Mesothelial cell of epicardium (in vitro differentiated cells): ENCODE measurements at regions not wholly inside any gene's neighbourhood (a gene's known extent, or its start where the extent isn't known, plus 50 kb on each side); places are given as distances from the start of the nearest gene placed in this dataset.

ENCODE experiments used
- DNase-seq, 2 experiments: peaks; one replicate each; pipeline ENCODE4 v3.0.0; 2021; ENCODE audit warnings: low spot score in 2 of 2; ENCODE audit not compliant: unreplicated experiment in 2 of 2
- H3K27ac Mint-ChIP-seq: 2 replicates; pipeline ENCODE4 v1.8.0; 2021; ENCODE audit warnings: mixed read lengths
- H3K27me3 Mint-ChIP-seq: 2 replicates; pipeline ENCODE4 v1.8.0; 2021; ENCODE audit warnings: low read depth, mixed read lengths
- H3K36me3 Mint-ChIP-seq: 2 replicates; pipeline ENCODE4 v1.8.0; 2021; ENCODE audit warnings: mixed read lengths
- H3K4me1 Mint-ChIP-seq: 2 replicates; pipeline ENCODE4 v1.8.0; 2021; ENCODE audit warnings: mixed read lengths
- H3K4me3 Mint-ChIP-seq: 2 replicates; pipeline ENCODE4 v1.8.0; 2021; ENCODE audit warnings: mild to moderate bottlenecking, moderate library complexity, mixed read lengths
- H3K9me3 Mint-ChIP-seq: 2 replicates; pipeline ENCODE4 v1.8.0; 2021; ENCODE audit warnings: mixed read lengths
- CTCF ChIP-seq: fragments of 200-600 bp; sonication (generic); IDR thresholded peaks from one replicate; pipeline ENCODE4 v1.5.0; 2021; ENCODE audit warnings: antibody characterized with exemption; ENCODE audit not compliant: unreplicated experiment

GRCh38 chr1:163797816-163798215 is 476.1 kb downstream of the NUF2 start:
- peaks cover 11% of the 10 kb centered on the region for H3K36me3 Mint-ChIP-seq
- no peak for DNase-seq
- H3K27me3 Mint-ChIP-seq: no peaks in the 10 kb centered on the region
- no peak overlapping the region for H3K4me3 Mint-ChIP-seq
- H3K4me1 Mint-ChIP-seq: peaks cover 39% of the 10 kb centered on the region
- no peak for TF ChIP-seq CTCF
- peaks cover 16% of the 10 kb centered on the region for H3K9me3 Mint-ChIP-seq
- H3K27ac Mint-ChIP-seq: no peak overlapping the region

- DNase-seq: no peak
- H3K4me3 Mint-ChIP-seq: no peak overlapping the region
- TF ChIP-seq CTCF: no peak
- H3K36me3 Mint-ChIP-seq: peaks cover 7% of the 10 kb centered on the region
- no peaks in the 10 kb centered on the region for H3K27me3 Mint-ChIP-seq
- H3K4me1 Mint-ChIP-seq: peaks cover 40% of the 10 kb centered on the region
- peaks cover 16% of the 10 kb centered on the region for H3K9me3 Mint-ChIP-seq
- no peak overlapping the region for H3K27ac Mint-ChIP-seq
These were observed 477.5 kb downstream of the NUF2 start for GRCh38 chr1:163799190-163799805.

GRCh38 chr1:163807331-163808049 is 485.7 kb downstream of the NUF2 start:
- DNase-seq: no peak
- H3K4me1 Mint-ChIP-seq: peaks cover 57% of the 10 kb centered on the region
- TF ChIP-seq CTCF: no peak
- H3K27ac Mint-ChIP-seq: peak overlapping the region; percentile 89
- H3K4me3 Mint-ChIP-seq: no peak overlapping the region
- no peaks in the 10 kb centered on the region for H3K27me3 Mint-ChIP-seq
- H3K9me3 Mint-ChIP-seq: peaks cover 14% of the 10 kb centered on the region
- H3K36me3 Mint-ChIP-seq: peaks cover 6% of the 10 kb centered on the region

- H3K9me3 Mint-ChIP-seq: peaks cover 41% of the 10 kb centered on the region
- peaks cover 34% of the 10 kb centered on the region for H3K36me3 Mint-ChIP-seq
- H3K27me3 Mint-ChIP-seq: no peaks in the 10 kb centered on the region
- no peak overlapping the region for H3K4me3 Mint-ChIP-seq
- no peak overlapping the region for H3K27ac Mint-ChIP-seq
- no peak for TF ChIP-seq CTCF
- peaks cover 22% of the 10 kb centered on the region for H3K4me1 Mint-ChIP-seq
- DNase-seq: no peak
These were observed 491.5 kb downstream of the NUF2 start for GRCh38 chr1:163813251-163813650.

- peaks cover 26% of the 10 kb centered on the region for H3K9me3 Mint-ChIP-seq
- peaks cover 12% of the 10 kb centered on the region for H3K36me3 Mint-ChIP-seq
- TF ChIP-seq CTCF: no peak
- H3K4me3 Mint-ChIP-seq: no peak overlapping the region
- peak overlapping the region; percentile 92 for H3K27ac Mint-ChIP-seq
- DNase-seq: no peak
- H3K4me1 Mint-ChIP-seq: peaks cover 54% of the 10 kb centered on the region
- no peaks in the 10 kb centered on the region for H3K27me3 Mint-ChIP-seq
These were observed 498.5 kb downstream of the NUF2 start for GRCh38 chr1:163820226-163820625.
